ENCODE measurements at regions not wholly inside any gene's neighbourhood (a gene's known extent, or its start where the extent isn't known, plus 50 kb on each side); places are given as distances from the start of the nearest gene placed in this dataset.

- no peaks in the 10 kb centered on the region for H3K36me3 ChIP-seq (ENCODE audit: control insufficient read depth, low read length)
- no peaks in the 10 kb centered on the region for H3K9me3 ChIP-seq (ENCODE audit: control insufficient read depth, insufficient read depth, low read length)
- no peak overlapping the region for H3K27ac ChIP-seq (ENCODE audit: low read depth, low read length)
- H3K4me1 ChIP-seq (ENCODE audit: control insufficient read depth, low read length) = no peaks in the 10 kb centered on the region
- H3K4me3 ChIP-seq (ENCODE audit: low read length) = no peak overlapping the region
- no peaks in the 10 kb centered on the region for H3K79me2 ChIP-seq (ENCODE audit: control insufficient read depth, low read length)
- no peaks in the 10 kb centered on the region for H3F3A ChIP-seq (ENCODE audit: control insufficient read depth, insufficient read depth)
- TF ChIP-seq CTCF (IDR thresholded peaks at IDR 0.05; ENCODE audit: low read depth, low read length, poor library complexity, severe bottlenecking) (no peak), EZH2phosphoT487 (IDR thresholded peaks at IDR 0.05; ENCODE audit: borderline replicate concordance, low read length) (no peak)
- H3K27me3 ChIP-seq (ENCODE audit: control insufficient read depth, low read length) = no peaks in the 10 kb centered on the region
- H3K9me2 ChIP-seq (replicated peaks; ENCODE audit: control insufficient read depth, low read length) = no peaks in the 10 kb centered on the region
- H4K20me1 ChIP-seq (ENCODE audit: control insufficient read depth, insufficient read depth, low read depth, low read length) = no peaks in the 10 kb centered on the region
- no peak overlapping the region for H3K4me2 ChIP-seq (ENCODE audit: low read length)
Observed at GRCh38 chr5:100252037-100252436, 283.1 kb upstream of the FAM174A start.

GRCh38 chr5:100249884-100250269, 285.3 kb upstream of the FAM174A start:
- no peak for TF ChIP-seq EZH2phosphoT487 (IDR thresholded peaks at IDR 0.05; ENCODE audit: borderline replicate concordance, low read length)
- no peak for TF ChIP-seq CTCF (IDR thresholded peaks at IDR 0.05; ENCODE audit: low read depth, low read length, poor library complexity, severe bottlenecking)
- H3K4me1 ChIP-seq (ENCODE audit: control insufficient read depth, low read length) = no peaks in the 10 kb centered on the region
- no peaks in the 10 kb centered on the region for H4K20me1 ChIP-seq (ENCODE audit: control insufficient read depth, insufficient read depth, low read depth, low read length)
- no peaks in the 10 kb centered on the region for H3K9me2 ChIP-seq (replicated peaks; ENCODE audit: control insufficient read depth, low read length)
- H3K79me2 ChIP-seq (ENCODE audit: control insufficient read depth, low read length) = no peaks in the 10 kb centered on the region
- no peak overlapping the region for H3K27ac ChIP-seq (ENCODE audit: low read depth, low read length)
- H3K4me2 ChIP-seq (ENCODE audit: low read length) = no peak overlapping the region
- no peak overlapping the region for H3K4me3 ChIP-seq (ENCODE audit: low read length)
- no peaks in the 10 kb centered on the region for H3F3A ChIP-seq (ENCODE audit: control insufficient read depth, insufficient read depth)
- H3K9me3 ChIP-seq (ENCODE audit: control insufficient read depth, insufficient read depth, low read length) = no peaks in the 10 kb centered on the region
- H3K36me3 ChIP-seq (ENCODE audit: control insufficient read depth, low read length) = no peaks in the 10 kb centered on the region
- H3K27me3 ChIP-seq (ENCODE audit: control insufficient read depth, low read length) = no peaks in the 10 kb centered on the region

GRCh38 chr5:100249211-100249883, 285.8 kb upstream of the FAM174A start:
- TF ChIP-seq EZH2phosphoT487 (IDR thresholded peaks at IDR 0.05; ENCODE audit: borderline replicate concordance, low read length) (no peak), CTCF (IDR thresholded peaks at IDR 0.05; ENCODE audit: low read depth, low read length, poor library complexity, severe bottlenecking) (no peak)
- Histone ChIP-seq H3K9me2 (replicated peaks; ENCODE audit: control insufficient read depth, low read length) (no peaks in the 10 kb centered on the region), H3F3A (ENCODE audit: control insufficient read depth, insufficient read depth) (no peaks in the 10 kb centered on the region), H3K4me2 (ENCODE audit: low read length) (no peak overlapping the region), H3K27ac (ENCODE audit: low read depth, low read length) (no peak overlapping the region), H3K79me2 (ENCODE audit: control insufficient read depth, low read length) (no peaks in the 10 kb centered on the region), H3K4me3 (ENCODE audit: low read length) (no peak overlapping the region), H4K20me1 (ENCODE audit: control insufficient read depth, insufficient read depth, low read depth, low read length) (no peaks in the 10 kb centered on the region), H3K4me1 (ENCODE audit: control insufficient read depth, low read length) (no peaks in the 10 kb centered on the region), H3K27me3 (ENCODE audit: control insufficient read depth, low read length) (no peaks in the 10 kb centered on the region), H3K36me3 (ENCODE audit: control insufficient read depth, low read length) (no peaks in the 10 kb centered on the region), H3K9me3 (ENCODE audit: control insufficient read depth, insufficient read depth, low read length) (no peaks in the 10 kb centered on the region)
